IMR-90 (cell line): ENCODE measurements at regions not wholly inside any gene's neighbourhood (a gene's known extent, or its start where the extent isn't known, plus 50 kb on each side); places are given as distances from the start of the nearest gene placed in this dataset.
A peak's percentile ranks its signal among the peaks of the same experiment; 100 is the strongest.

Experiments
- ATAC-seq: fragments of 200-7000 bp; cut with Tn5 transposase; 2 replicates; pipeline ENCODE4 v1.9.1; 2020; ENCODE audit warnings: low read depth, mild to moderate bottlenecking, moderate library complexity
- BruUV-seq: library from RNA; stranded (reverse); fragments of 400-500 nt; replicated peaks from 2 replicates; lab custom pipeline; 2021; lab: Mats Ljungman, UMichigan
- CTCF ChIA-PET: fragments of 300-600 bp; formaldehyde crosslinking; extraction: SDS; loops from one replicate; lab custom pipeline; 2021; ENCODE audit warnings: antibody characterized with exemption; lab: Yijun Ruan, JAX
- POLR2A ChIA-PET: fragments of 300-600 bp; sonication (Branson Sonifier 250); formaldehyde crosslinking; loops from one replicate; lab custom pipeline; 2022; ENCODE audit warnings: antibody characterized with exemption; ENCODE audit not compliant: unreplicated experiment; lab: Charles Lee
- DNase-seq: peaks from one replicate; pipeline ENCODE4 v3.0.0; 2013
- H2AFZ ChIP-seq: replicated peaks from 2 replicates; pipeline ENCODE3; 2013; ENCODE audit warnings: low read length, mild to moderate bottlenecking; ENCODE audit not compliant: poor library complexity
- H2AK5ac ChIP-seq: 2 replicates; pipeline ENCODE4 v1.6.1; 2013; ENCODE audit warnings: low read depth, low read length, inconsistent platforms
- H2AK9ac ChIP-seq: replicated peaks from 2 replicates; pipeline ENCODE3; 2013; ENCODE audit warnings: mild to moderate bottlenecking, low read depth, low read length, moderate library complexity; ENCODE audit not compliant: poor library complexity
- H2BK120ac ChIP-seq: 2 replicates; pipeline ENCODE4 v1.6.1; 2013; ENCODE audit warnings: low read depth, low read length, inconsistent platforms
- H2BK15ac ChIP-seq: 3 replicates; pipeline ENCODE4 v1.6.1; 2013; ENCODE audit warnings: low read depth, low read length, inconsistent platforms
- H2BK20ac ChIP-seq: 2 replicates; pipeline ENCODE4 v1.6.1; 2013; ENCODE audit warnings: low read depth, mild to moderate bottlenecking, inconsistent platforms, low read length, moderate library complexity
- H2BK5ac ChIP-seq: 2 replicates; pipeline ENCODE4 v1.6.1; 2013; ENCODE audit warnings: mild to moderate bottlenecking, low read depth, low read length, inconsistent platforms; ENCODE audit not compliant: poor library complexity, severe bottlenecking
- H3K14ac ChIP-seq: replicated peaks from 2 replicates; pipeline ENCODE4 v1.6.1; 2013; ENCODE audit warnings: low read depth, low read length, inconsistent platforms
- H3K18ac ChIP-seq: 2 replicates; pipeline ENCODE4 v1.6.1; 2013; ENCODE audit warnings: low read depth, low read length, control low read depth
- H3K23ac ChIP-seq: 2 replicates; pipeline ENCODE4 v1.6.1; 2013; ENCODE audit warnings: low read depth, low read length, inconsistent platforms
- H3K27ac ChIP-seq: 2 replicates; pipeline ENCODE4 v1.5.1; 2013; ENCODE audit warnings: mild to moderate bottlenecking, control low read depth, low read length; ENCODE audit not compliant: insufficient read depth
- H3K27me3 ChIP-seq: 2 replicates; pipeline ENCODE4 v1.6.1; 2013; ENCODE audit warnings: low read length; ENCODE audit not compliant: control insufficient read depth, insufficient read depth
- H3K36me3 ChIP-seq: 2 replicates; pipeline ENCODE4 v1.6.1; 2013; ENCODE audit warnings: low read length, mixed read lengths; ENCODE audit not compliant: control insufficient read depth, insufficient read depth
- H3K4ac ChIP-seq: 2 replicates; pipeline ENCODE4 v1.6.1; 2013; ENCODE audit warnings: low read depth, low read length, inconsistent platforms
- H3K4me1 ChIP-seq: 2 replicates; pipeline ENCODE4 v1.6.1; 2013; ENCODE audit warnings: low read length, mixed read lengths; ENCODE audit not compliant: control insufficient read depth, insufficient read depth
- H3K4me2 ChIP-seq: 2 replicates; pipeline ENCODE4 v1.6.1; 2013; ENCODE audit warnings: low read depth, mild to moderate bottlenecking, control low read depth, low read length, moderate library complexity
- H3K4me3 ChIP-seq: 2 replicates; pipeline ENCODE4 v1.5.1; 2013; ENCODE audit warnings: low read depth, mild to moderate bottlenecking, control low read depth, low read length, moderate library complexity; ENCODE audit not compliant: insufficient read depth
- H3K56ac ChIP-seq: 2 replicates; pipeline ENCODE4 v1.6.1; 2013; ENCODE audit warnings: low read length, inconsistent platforms; ENCODE audit not compliant: insufficient read depth; ENCODE audit errors: extremely low read depth
- H3K79me1 ChIP-seq, 2 experiments: 2 replicates each; pipeline ENCODE4 v1.6.1; 2013; ENCODE audit warnings: low read length in 2 of 2, inconsistent platforms in 1 of 2, low read depth in 1 of 2
- H3K9ac ChIP-seq: 2 replicates; pipeline ENCODE4 v1.6.1; 2013; ENCODE audit warnings: low read depth, low read length, control low read depth
- H3K9me1 ChIP-seq: 2 replicates; pipeline ENCODE4 v1.6.1; 2013; ENCODE audit warnings: low read length, inconsistent platforms; ENCODE audit not compliant: insufficient read depth
- H3K9me3 ChIP-seq: 2 replicates; pipeline ENCODE4 v1.6.1; 2013; ENCODE audit warnings: low read length; ENCODE audit not compliant: control insufficient read depth, insufficient read depth
- H4K20me1 ChIP-seq: 2 replicates; pipeline ENCODE4 v1.6.1; 2013; ENCODE audit warnings: low read length, inconsistent platforms; ENCODE audit not compliant: insufficient read depth
- H4K5ac ChIP-seq: 2 replicates; pipeline ENCODE4 v1.6.1; 2013; ENCODE audit warnings: mild to moderate bottlenecking, low read depth, low read length, control low read depth
- H4K8ac ChIP-seq, 2 experiments: 2 replicates each; pipeline ENCODE4 v1.6.1; 2013; ENCODE audit warnings: low read depth in 2 of 2, low read length in 2 of 2, control low read depth in 1 of 2, inconsistent platforms in 1 of 2
- H4K91ac ChIP-seq: 2 replicates; pipeline ENCODE4 v1.6.1; 2013; ENCODE audit warnings: low read depth, low read length, inconsistent platforms; ENCODE audit not compliant: insufficient read depth
- CEBPB ChIP-seq: IDR thresholded peaks from 2 replicates; pipeline ENCODE4 v1.6.1; 2012; ENCODE audit warnings: low read depth, low read length, improper control_type of control experiment
- CHD1 ChIP-seq: IDR thresholded peaks from 2 replicates; pipeline ENCODE4 v1.6.1; 2012; ENCODE audit warnings: low read depth, low read length, improper control_type of control experiment
- CTCF ChIP-seq: conservative IDR thresholded peaks from 2 replicates; pipeline ENCODE4 v1.5.1; 2012; ENCODE audit warnings: mild to moderate bottlenecking, low read depth, low read length, improper control_type of control experiment
- MAZ ChIP-seq: IDR thresholded peaks from 2 replicates; pipeline ENCODE4 v1.6.1; 2012; ENCODE audit warnings: low read depth, mild to moderate bottlenecking, low read length, improper control_type of control experiment, moderate library complexity, borderline replicate concordance
- NFE2L2 ChIP-seq: fragments of 150-350 bp; IDR thresholded peaks from 2 replicates; pipeline ENCODE4 v1.6.1; 2016; ENCODE audit warnings: low read depth, mild to moderate bottlenecking, low read length
- POLR2A ChIP-seq: IDR thresholded peaks from 2 replicates; pipeline ENCODE4 v1.6.1; 2012; ENCODE audit warnings: mild to moderate bottlenecking, low read depth, low read length
- RAD21 ChIP-seq: IDR thresholded peaks from 2 replicates; pipeline ENCODE4 v1.6.1; 2012; ENCODE audit warnings: low read length, improper control_type of control experiment
- SMC3 ChIP-seq: fragments of 150-350 bp; IDR thresholded peaks from 2 replicates; pipeline ENCODE4 v1.6.1; 2016; ENCODE audit warnings: low read depth, mild to moderate bottlenecking, antibody characterized with exemption, low read length, moderate library complexity
- WGBS, 2 experiments: methylation state at CpG; one replicate each; pipeline versions ENCODE4 v1.1.5 to v1.1.7; 2013; ENCODE audit warnings: missing lambda C conversion rate in 2 of 2; ENCODE audit not compliant: insufficient read length in 1 of 2; ENCODE audit errors: extremely low coverage in 2 of 2; 5-methylcytosine and 5-hydroxymethylcytosine counted together
- dilution Hi-C: fragments of 300-500 bp; cut with HindIII; formaldehyde crosslinking; loops from one replicate; pipeline ENCODE4 v1.14.3; 2018; ENCODE audit warnings: low sequenced_read_pairs; ENCODE audit not compliant: unreplicated experiment
- in situ Hi-C: fragments of 300-500 bp; cut with MboI; formaldehyde crosslinking; loops from 3 replicates; pipeline ENCODE4 v1.14.3; 2019; ENCODE audit warnings: low sequenced_read_pairs, inconsistent platforms, mixed read lengths
- intact Hi-C: fragments of 100-400 bp; cut with micrococcal nuclease; formaldehyde crosslinking; loops from 2 replicates; pipeline ENCODE4 v1.10.0; 2022
- TF ChIP-seq, protein P1 (sequence below): fragments of 150-350 bp; IDR thresholded peaks from 2 replicates; pipeline ENCODE4 v1.6.1; 2016; ENCODE audit warnings: low read depth, mild to moderate bottlenecking, low read length, moderate library complexity, borderline replicate concordance

DNA sequence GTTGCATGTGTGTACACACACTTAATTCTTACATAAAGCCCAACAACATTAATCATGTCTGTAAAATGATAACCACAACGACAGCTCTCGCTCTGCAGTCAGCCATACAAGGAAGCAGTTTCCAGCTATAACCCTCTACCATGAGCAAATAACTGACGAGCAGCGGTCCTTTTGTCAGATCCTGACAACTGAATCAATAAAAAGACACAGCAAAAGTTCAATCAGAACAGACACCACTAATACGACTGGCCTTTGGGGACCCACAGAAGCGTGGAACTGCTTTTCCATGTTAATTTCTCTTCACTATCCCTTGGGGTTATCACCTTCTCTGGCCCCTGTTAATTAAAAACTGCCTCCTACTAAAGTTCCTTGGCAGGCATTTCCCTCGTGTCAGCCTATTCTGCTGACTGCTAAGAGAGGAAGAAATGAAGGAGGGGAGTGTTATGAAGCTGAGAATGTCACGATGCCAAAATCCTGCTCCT is 722.8 kb upstream of the GRAMD2B start:
- peak overlapping the region; percentile 41 for H2BK120ac ChIP-seq
- in situ Hi-C loops: no loop called here
- ATAC-seq (peak; percentile 40), DNase-seq (no peak)
- H3K4me1 ChIP-seq: peaks cover 3% of the 10 kb centered on the region; the same call in 1 of the 2 replicates
- ChIA-PET CTCF (no interaction called here), POLR2A (no interaction called here)
- no peaks in the 10 kb centered on the region for H3K27me3 ChIP-seq
- H3K4me3 ChIP-seq: no peak overlapping the region
- dilution Hi-C loops: no loop called here
- H2AK9ac ChIP-seq: no peak overlapping the region
- WGBS, 2 experiments: 22% methylated on average over 4 of the region's 8 CpGs; no CpG with 5 or more reads in 1 of the 2 experiments
- H3K9ac ChIP-seq: no peak overlapping the region
- H3K23ac ChIP-seq: peak overlapping the region; percentile 4; the same call in 1 of the 2 replicates
- peak overlapping the region; percentile 55; the same call in 1 of the 2 replicates for H3K4ac ChIP-seq
- peak overlapping the region; percentile 14 for H2BK20ac ChIP-seq
- H3K14ac ChIP-seq: 0 out of 2 replicates have a peak overlapping the region, but pooled peaks have one; percentile 5
- no peak overlapping the region; the same call in 1 of the 2 replicates for H3K56ac ChIP-seq
- no peaks in the 10 kb centered on the region for H3K36me3 ChIP-seq
- H4K20me1 ChIP-seq: no peaks in the 10 kb centered on the region
- peak overlapping the region; percentile 52 for H2AFZ ChIP-seq
- intact Hi-C loops: no loop called here
- H2BK15ac ChIP-seq: peak overlapping the region; percentile 60; the same call in 1 of the 3 replicates
- H3K18ac ChIP-seq: peak overlapping the region; percentile 57; the same call in 1 of the 2 replicates
- peak overlapping the region in 1 of 2 experiments; percentile 41; a peak in 2 of 4 replicates for H4K8ac ChIP-seq
- BruUV-seq: no TSS peak
- no peaks in the 10 kb centered on the region for H3K9me1 ChIP-seq
- TF ChIP-seq MAZ: no peak
- TF ChIP-seq, protein P1, sequence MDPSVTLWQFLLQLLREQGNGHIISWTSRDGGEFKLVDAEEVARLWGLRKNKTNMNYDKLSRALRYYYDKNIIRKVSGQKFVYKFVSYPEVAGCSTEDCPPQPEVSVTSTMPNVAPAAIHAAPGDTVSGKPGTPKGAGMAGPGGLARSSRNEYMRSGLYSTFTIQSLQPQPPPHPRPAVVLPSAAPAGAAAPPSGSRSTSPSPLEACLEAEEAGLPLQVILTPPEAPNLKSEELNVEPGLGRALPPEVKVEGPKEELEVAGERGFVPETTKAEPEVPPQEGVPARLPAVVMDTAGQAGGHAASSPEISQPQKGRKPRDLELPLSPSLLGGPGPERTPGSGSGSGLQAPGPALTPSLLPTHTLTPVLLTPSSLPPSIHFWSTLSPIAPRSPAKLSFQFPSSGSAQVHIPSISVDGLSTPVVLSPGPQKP: no peak
- no peak for TF ChIP-seq SMC3
- TF ChIP-seq CTCF: no peak
- no peak for TF ChIP-seq CEBPB
- no peak for TF ChIP-seq POLR2A
- no peak for TF ChIP-seq NFE2L2
- TF ChIP-seq CHD1: no peak
- no peak for TF ChIP-seq RAD21
- H3K9me3 ChIP-seq: no peaks in the 10 kb centered on the region
- 0 out of 2 replicates have a peak overlapping the region, but pooled peaks have one; percentile 37 for H4K5ac ChIP-seq
- peak overlapping the region; percentile 43; the same call in 1 of the 2 replicates for H4K91ac ChIP-seq
- no peak overlapping the region for H2BK5ac ChIP-seq
- H3K4me2 ChIP-seq: peak overlapping the region; percentile 72
- H2AK5ac ChIP-seq: no peak overlapping the region
- H3K27ac ChIP-seq: no peak overlapping the region
- H3K79me1 ChIP-seq: no peaks in the 10 kb centered on the region
